ENCODE measurements at regions not wholly inside any gene's neighbourhood (a gene's known extent, or its start where the extent isn't known, plus 50 kb on each side); places are given as distances from the start of the nearest gene placed in this dataset.

DNA sequence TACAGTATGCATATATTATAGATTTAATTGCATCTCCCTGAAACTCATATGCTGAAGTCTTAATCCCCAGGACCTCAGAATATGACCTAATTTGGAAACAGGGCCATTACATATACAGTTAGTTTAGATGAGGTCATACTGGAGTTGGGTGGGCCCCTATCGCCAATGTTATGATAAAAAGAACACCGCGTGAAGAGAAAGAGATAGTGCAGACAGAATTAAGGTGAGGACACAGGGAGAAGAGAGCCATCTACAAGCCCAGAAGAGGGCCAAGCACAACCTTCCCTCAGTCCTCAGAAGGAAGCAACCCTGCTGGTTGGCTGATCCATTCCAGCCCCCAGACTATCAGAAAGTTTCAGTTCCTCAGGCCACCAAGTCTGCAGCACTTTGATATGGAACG lies 311.9 kb upstream of the RAB6C start:
- no peak for TF ChIP-seq POLR2A (IDR thresholded peaks at IDR 0.05)
- TF ChIP-seq, protein P1, sequence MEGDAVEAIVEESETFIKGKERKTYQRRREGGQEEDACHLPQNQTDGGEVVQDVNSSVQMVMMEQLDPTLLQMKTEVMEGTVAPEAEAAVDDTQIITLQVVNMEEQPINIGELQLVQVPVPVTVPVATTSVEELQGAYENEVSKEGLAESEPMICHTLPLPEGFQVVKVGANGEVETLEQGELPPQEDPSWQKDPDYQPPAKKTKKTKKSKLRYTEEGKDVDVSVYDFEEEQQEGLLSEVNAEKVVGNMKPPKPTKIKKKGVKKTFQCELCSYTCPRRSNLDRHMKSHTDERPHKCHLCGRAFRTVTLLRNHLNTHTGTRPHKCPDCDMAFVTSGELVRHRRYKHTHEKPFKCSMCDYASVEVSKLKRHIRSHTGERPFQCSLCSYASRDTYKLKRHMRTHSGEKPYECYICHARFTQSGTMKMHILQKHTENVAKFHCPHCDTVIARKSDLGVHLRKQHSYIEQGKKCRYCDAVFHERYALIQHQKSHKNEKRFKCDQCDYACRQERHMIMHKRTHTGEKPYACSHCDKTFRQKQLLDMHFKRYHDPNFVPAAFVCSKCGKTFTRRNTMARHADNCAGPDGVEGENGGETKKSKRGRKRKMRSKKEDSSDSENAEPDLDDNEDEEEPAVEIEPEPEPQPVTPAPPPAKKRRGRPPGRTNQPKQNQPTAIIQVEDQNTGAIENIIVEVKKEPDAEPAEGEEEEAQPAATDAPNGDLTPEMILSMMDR (IDR thresholded peaks at IDR 0.05 in 4 of 5, conservative IDR thresholded peaks at IDR 0.05 in 1 of 5): no peak
